ENCODE measurements at regions not wholly inside any gene's neighbourhood (a gene's known extent, or its start where the extent isn't known, plus 50 kb on each side); places are given as distances from the start of the nearest gene placed in this dataset.

- TF ChIP-seq CTCF (IDR thresholded peaks at IDR 0.05) (no peak), POLR2A (IDR thresholded peaks at IDR 0.05) (no peak)
Measured at GRCh38 chr13:64083396-64083795, 2667.7 kb upstream of the PCDH20 start.
